SK-N-SH (cell line): ENCODE measurements at regions not wholly inside any gene's neighbourhood (a gene's known extent, or its start where the extent isn't known, plus 50 kb on each side); places are given as distances from the start of the nearest gene placed in this dataset.

Experiments
- CTCF ChIA-PET: fragments of 300-600, 350-600 bp; formaldehyde crosslinking; extraction: SDS; loops from one replicate; lab custom pipeline; 2021; lab: Yijun Ruan, JAX
- POLR2A ChIA-PET: fragments of 350-600 bp; sonication (Branson Sonifier 250); formaldehyde crosslinking; extraction: SDS; loops from one replicate; lab custom pipeline; 2020; ENCODE audit warnings: antibody characterized with exemption, inconsistent platforms; lab: Yijun Ruan, JAX
- DNase-seq: peaks from one replicate; pipeline ENCODE4 v3.0.0; 2012
- H2AFZ ChIP-seq: fragments of 200-600 bp; sonication (generic); 2 replicates; pipeline ENCODE4 v1.8.1; 2016; ENCODE audit warnings: antibody characterized with exemption, mild to moderate bottlenecking, low read depth
- H3F3A ChIP-seq: fragments of 200-600 bp; sonication (generic); replicated peaks from 2 replicates; pipeline ENCODE3; 2016; ENCODE audit warnings: antibody characterized with exemption, mild to moderate bottlenecking; ENCODE audit not compliant: insufficient read depth
- H3K27ac ChIP-seq, 2 experiments: fragments of 200-500 bp in 1 of 2; fragments of 200-600 bp in 1 of 2; sonication (Bioruptor generic) in 1 of 2; sonication (generic), shearing (Covaris generic) in 1 of 2; 2 replicates each; pipeline versions ENCODE4 v1.5.1 to v1.6.1; 2014 to 2016; ENCODE audit warnings: low read depth in 2 of 2, inconsistent platforms in 1 of 2, low read length in 1 of 2, mild to moderate bottlenecking in 1 of 2, mixed read lengths in 1 of 2
- H3K27me3 ChIP-seq: fragments of 200-600 bp; sonication (generic), shearing (Covaris generic); 2 replicates; pipeline ENCODE4 v1.6.1; 2016; ENCODE audit warnings: mixed run types; ENCODE audit not compliant: insufficient read depth
- H3K36me3 ChIP-seq, 2 experiments: fragments of 200-500 bp in 1 of 2; fragments of 200-600 bp in 1 of 2; sonication (Bioruptor generic) in 1 of 2; sonication (generic) in 1 of 2; replicated peaks in 1 of 2; 2 replicates each; pipeline versions ENCODE3 to v1.5.1; 2014 to 2016; ENCODE audit warnings: low read length in 1 of 2, mild to moderate bottlenecking in 1 of 2; ENCODE audit not compliant: insufficient read depth in 2 of 2, control insufficient read depth in 1 of 2
- H3K4me1 ChIP-seq, 2 experiments: fragments of 200-500 bp in 1 of 2; fragments of 200-600 bp in 1 of 2; sonication (Bioruptor generic) in 1 of 2; sonication (generic), shearing (Covaris generic) in 1 of 2; 2 replicates each; pipeline versions ENCODE4 v1.5.1 to v1.6.1; 2014 to 2016; ENCODE audit warnings: low read depth in 1 of 2, low read length in 1 of 2, mixed run types in 1 of 2; ENCODE audit not compliant: insufficient read depth in 2 of 2, control insufficient read depth in 1 of 2
- H3K4me2 ChIP-seq: fragments of 200-600 bp; sonication (generic), shearing (Covaris generic); 2 replicates; pipeline ENCODE4 v1.6.1; 2017; ENCODE audit warnings: mixed run types
- H3K4me3 ChIP-seq, 2 experiments: fragments of 200-500 bp in 1 of 2; fragments of 200-600 bp in 1 of 2; sonication (Bioruptor generic) in 1 of 2; sonication (generic), shearing (Covaris generic) in 1 of 2; 2 replicates each; pipeline versions ENCODE4 v1.5.1 to v1.8.1; 2014 to 2016; ENCODE audit warnings: low read depth in 2 of 2, inconsistent platforms in 1 of 2, low read length in 1 of 2, mild to moderate bottlenecking in 1 of 2, mixed read lengths in 1 of 2, moderate library complexity in 1 of 2
- H3K79me2 ChIP-seq: fragments of 200-600 bp; sonication (generic); 2 replicates; pipeline ENCODE4 v1.8.1; 2017; ENCODE audit warnings: mild to moderate bottlenecking; ENCODE audit not compliant: insufficient read depth
- H3K9ac ChIP-seq: fragments of 200-600 bp; sonication (generic); 2 replicates; pipeline ENCODE4 v1.6.1; 2017; ENCODE audit warnings: mixed run types
- H3K9me2 ChIP-seq: fragments of 200-600 bp; sonication (generic); 2 replicates; pipeline ENCODE4 v1.6.1; 2017; ENCODE audit warnings: mixed run types
- H3K9me3 ChIP-seq: fragments of 200-600 bp; sonication (generic); 2 replicates; pipeline ENCODE4 v1.6.1; 2017; ENCODE audit warnings: mixed run types, mild to moderate bottlenecking, moderate library complexity
- H4K20me1 ChIP-seq: fragments of 200-600 bp; sonication (generic); 2 replicates; pipeline ENCODE4 v1.6.1; 2017; ENCODE audit warnings: mild to moderate bottlenecking, mixed run types; ENCODE audit not compliant: insufficient read depth
- CHD2 ChIP-seq: fragments of 150-350 bp; IDR thresholded peaks from 2 replicates; pipeline ENCODE4 v1.6.1; 2018; ENCODE audit warnings: low read length; ENCODE audit not compliant: partially characterized antibody
- CTCF ChIP-seq: fragments of 200-600 bp; sonication (generic); IDR thresholded peaks from 2 replicates; pipeline ENCODE4 v1.6.1; 2017; ENCODE audit warnings: antibody characterized with exemption, mild to moderate bottlenecking, moderate library complexity
- ELF1 ChIP-seq: IDR thresholded peaks from 2 replicates; pipeline ENCODE4 v1.4.0; 2012
- EZH2phosphoT487 ChIP-seq: fragments of 200-600 bp; sonication (generic); IDR thresholded peaks from 2 replicates; pipeline ENCODE4 v1.6.1; 2017; ENCODE audit warnings: low read depth, mixed run types, mild to moderate bottlenecking, antibody characterized with exemption, moderate library complexity, borderline replicate concordance
- FOSL2 ChIP-seq: IDR thresholded peaks from 2 replicates; pipeline ENCODE4 v1.4.0; 2012; ENCODE audit warnings: low read depth, mild to moderate bottlenecking, moderate library complexity, borderline replicate concordance
- FOXJ3 ChIP-seq: sonication (generic); formaldehyde crosslinking; IDR thresholded peaks from 2 replicates; pipeline ENCODE4 v1.5.1; 2020; ENCODE audit warnings: mild to moderate bottlenecking, missing genetic modification reagents
- FOXM1 ChIP-seq: IDR thresholded peaks from 2 replicates; pipeline ENCODE4 v1.4.0; 2012; ENCODE audit warnings: low read depth, mild to moderate bottlenecking
- MEF2A ChIP-seq: IDR thresholded peaks from 2 replicates; pipeline ENCODE4 v1.4.0; 2012; ENCODE audit warnings: low read depth, borderline replicate concordance
- NFIC ChIP-seq: IDR thresholded peaks from 2 replicates; pipeline ENCODE4 v1.4.0; 2012; ENCODE audit warnings: borderline replicate concordance
- NRF1 ChIP-seq: IDR thresholded peaks from 2 replicates; pipeline ENCODE4 v1.6.1; 2012; ENCODE audit warnings: low read depth, mild to moderate bottlenecking, low read length
- RCOR1 ChIP-seq: fragments of 150-350 bp; IDR thresholded peaks from 2 replicates; pipeline ENCODE4 v1.6.1; 2017; ENCODE audit warnings: antibody characterized with exemption, low read length
- RFX5 ChIP-seq: IDR thresholded peaks from 2 replicates; pipeline ENCODE4 v1.6.1; 2012; ENCODE audit warnings: mild to moderate bottlenecking, improper control_type of control experiment, low read length
- TAF1 ChIP-seq: IDR thresholded peaks from 2 replicates; pipeline ENCODE4 v1.6.1; 2012; ENCODE audit warnings: low read depth, mild to moderate bottlenecking, low read length, moderate library complexity, borderline replicate concordance
- TCF12 ChIP-seq: IDR thresholded peaks from 2 replicates; pipeline ENCODE4 v1.4.0; 2012
- TEAD4 ChIP-seq: IDR thresholded peaks from 2 replicates; pipeline ENCODE4 v1.4.0; 2012; ENCODE audit warnings: mild to moderate bottlenecking, borderline replicate concordance; ENCODE audit not compliant: insufficient read depth
- YY1 ChIP-seq: IDR thresholded peaks from 2 replicates; pipeline ENCODE4 v1.4.0; 2012; ENCODE audit warnings: low read depth, mild to moderate bottlenecking
- WGBS: methylation state at CpG from one replicate; pipeline ENCODE4 v1.1.6; 2017; ENCODE audit warnings: low lambda C conversion rate; 5-methylcytosine and 5-hydroxymethylcytosine counted together
- TF ChIP-seq, protein P1 (sequence below): IDR thresholded peaks from 2 replicates; pipeline ENCODE4 v1.4.0; 2012; ENCODE audit warnings: low read depth, borderline replicate concordance
- TF ChIP-seq, protein P2 (sequence below): IDR thresholded peaks from 2 replicates; pipeline ENCODE4 v1.4.0; 2012; ENCODE audit warnings: low read depth, borderline replicate concordance
- TF ChIP-seq, protein P3 (sequence below): fragments of 150-350 bp; IDR thresholded peaks from 2 replicates; pipeline ENCODE4 v1.6.1; 2016; ENCODE audit warnings: mild to moderate bottlenecking, low read depth, low read length

- Histone ChIP-seq H3K36me3 (no peaks in the 10 kb centered on the region), H3K4me1 (no peaks in the 10 kb centered on the region), H3K4me2 (no peak overlapping the region), H2AFZ (no peak overlapping the region), H3K79me2 (no peaks in the 10 kb centered on the region), H3K27ac (no peak overlapping the region), H3K27me3 (no peaks in the 10 kb centered on the region), H3K9ac (no peak overlapping the region), H4K20me1 (no peaks in the 10 kb centered on the region), H3K4me3 (no peak overlapping the region), H3K9me2 (no peaks in the 10 kb centered on the region; the same call in 1 of the 2 replicates), H3F3A (no peaks in the 10 kb centered on the region), H3K9me3 (0 out of 2 replicates have a peak, but pooled peaks cover 7% of the 10 kb centered on the region)
- CTCF ChIA-PET: no interaction called here
- no peak for DNase-seq
- WGBS: 29% methylated on average over 4 of the region's 4 CpGs
- POLR2A ChIA-PET: no interaction called here
- no peak for TF ChIP-seq CHD2
- no peak for TF ChIP-seq CTCF
- no peak for TF ChIP-seq RFX5
- TF ChIP-seq NRF1: no peak
- TF ChIP-seq ELF1: no peak
- TF ChIP-seq, protein P1, sequence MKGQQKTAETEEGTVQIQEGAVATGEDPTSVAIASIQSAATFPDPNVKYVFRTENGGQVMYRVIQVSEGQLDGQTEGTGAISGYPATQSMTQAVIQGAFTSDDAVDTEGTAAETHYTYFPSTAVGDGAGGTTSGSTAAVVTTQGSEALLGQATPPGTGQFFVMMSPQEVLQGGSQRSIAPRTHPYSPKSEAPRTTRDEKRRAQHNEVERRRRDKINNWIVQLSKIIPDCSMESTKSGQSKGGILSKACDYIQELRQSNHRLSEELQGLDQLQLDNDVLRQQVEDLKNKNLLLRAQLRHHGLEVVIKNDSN: no peak
- no peak for TF ChIP-seq MEF2A
- no peak for TF ChIP-seq TEAD4
- no peak for TF ChIP-seq NFIC
- TF ChIP-seq, protein P2, sequence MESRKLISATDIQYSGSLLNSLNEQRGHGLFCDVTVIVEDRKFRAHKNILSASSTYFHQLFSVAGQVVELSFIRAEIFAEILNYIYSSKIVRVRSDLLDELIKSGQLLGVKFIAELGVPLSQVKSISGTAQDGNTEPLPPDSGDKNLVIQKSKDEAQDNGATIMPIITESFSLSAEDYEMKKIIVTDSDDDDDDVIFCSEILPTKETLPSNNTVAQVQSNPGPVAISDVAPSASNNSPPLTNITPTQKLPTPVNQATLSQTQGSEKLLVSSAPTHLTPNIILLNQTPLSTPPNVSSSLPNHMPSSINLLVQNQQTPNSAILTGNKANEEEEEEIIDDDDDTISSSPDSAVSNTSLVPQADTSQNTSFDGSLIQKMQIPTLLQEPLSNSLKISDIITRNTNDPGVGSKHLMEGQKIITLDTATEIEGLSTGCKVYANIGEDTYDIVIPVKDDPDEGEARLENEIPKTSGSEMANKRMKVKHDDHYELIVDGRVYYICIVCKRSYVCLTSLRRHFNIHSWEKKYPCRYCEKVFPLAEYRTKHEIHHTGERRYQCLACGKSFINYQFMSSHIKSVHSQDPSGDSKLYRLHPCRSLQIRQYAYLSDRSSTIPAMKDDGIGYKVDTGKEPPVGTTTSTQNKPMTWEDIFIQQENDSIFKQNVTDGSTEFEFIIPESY: no peak
- TF ChIP-seq RCOR1: no peak
- no peak for TF ChIP-seq TCF12
- TF ChIP-seq FOXJ3 (CRISPR knock-in tag): no peak
- no peak for TF ChIP-seq TAF1
- no peak for TF ChIP-seq YY1
- TF ChIP-seq FOXM1: no peak
- no peak for TF ChIP-seq FOSL2
- no peak for TF ChIP-seq EZH2phosphoT487
- TF ChIP-seq, protein P3, sequence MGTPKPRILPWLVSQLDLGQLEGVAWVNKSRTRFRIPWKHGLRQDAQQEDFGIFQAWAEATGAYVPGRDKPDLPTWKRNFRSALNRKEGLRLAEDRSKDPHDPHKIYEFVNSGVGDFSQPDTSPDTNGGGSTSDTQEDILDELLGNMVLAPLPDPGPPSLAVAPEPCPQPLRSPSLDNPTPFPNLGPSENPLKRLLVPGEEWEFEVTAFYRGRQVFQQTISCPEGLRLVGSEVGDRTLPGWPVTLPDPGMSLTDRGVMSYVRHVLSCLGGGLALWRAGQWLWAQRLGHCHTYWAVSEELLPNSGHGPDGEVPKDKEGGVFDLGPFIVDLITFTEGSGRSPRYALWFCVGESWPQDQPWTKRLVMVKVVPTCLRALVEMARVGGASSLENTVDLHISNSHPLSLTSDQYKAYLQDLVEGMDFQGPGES: no peak
- TF ChIP-seq, all 33 proteins: peak for 0
These were observed 1211.6 kb upstream of the LRRN3 start for GRCh38 chr7:109879287-109879828.
